ENCODE measurements at regions not wholly inside any gene's neighbourhood (a gene's known extent, or its start where the extent isn't known, plus 50 kb on each side); places are given as distances from the start of the nearest gene placed in this dataset.

DNA sequence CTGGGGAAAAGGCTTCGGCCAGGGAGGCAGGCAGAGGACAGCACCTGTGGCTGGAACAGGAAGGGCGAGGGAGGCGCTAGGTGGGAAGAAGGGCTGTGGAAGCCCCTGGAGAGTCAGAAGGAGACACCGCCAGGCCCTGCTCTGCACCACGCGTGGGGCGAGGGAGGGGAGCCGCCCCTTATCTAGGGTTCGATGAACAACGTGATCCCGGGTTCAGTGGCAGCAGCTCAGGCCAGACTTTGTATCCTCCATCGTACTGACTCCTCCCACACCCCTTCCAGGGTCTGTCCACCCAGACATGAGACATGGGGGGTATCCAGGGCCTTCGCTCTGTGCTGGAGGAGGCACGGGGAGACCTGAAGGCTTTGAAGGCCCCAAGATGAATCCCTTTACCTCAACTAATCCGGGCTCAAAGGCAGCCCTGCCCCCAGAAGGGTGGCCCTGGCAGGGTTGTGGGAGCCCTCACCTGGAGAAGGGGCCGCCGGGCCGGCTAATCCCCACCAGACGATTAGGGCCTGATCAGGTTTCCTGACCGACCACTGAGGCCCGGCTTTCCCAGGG is 110.8 kb downstream of the PDGFA start:
- TF ChIP-seq, protein P1, sequence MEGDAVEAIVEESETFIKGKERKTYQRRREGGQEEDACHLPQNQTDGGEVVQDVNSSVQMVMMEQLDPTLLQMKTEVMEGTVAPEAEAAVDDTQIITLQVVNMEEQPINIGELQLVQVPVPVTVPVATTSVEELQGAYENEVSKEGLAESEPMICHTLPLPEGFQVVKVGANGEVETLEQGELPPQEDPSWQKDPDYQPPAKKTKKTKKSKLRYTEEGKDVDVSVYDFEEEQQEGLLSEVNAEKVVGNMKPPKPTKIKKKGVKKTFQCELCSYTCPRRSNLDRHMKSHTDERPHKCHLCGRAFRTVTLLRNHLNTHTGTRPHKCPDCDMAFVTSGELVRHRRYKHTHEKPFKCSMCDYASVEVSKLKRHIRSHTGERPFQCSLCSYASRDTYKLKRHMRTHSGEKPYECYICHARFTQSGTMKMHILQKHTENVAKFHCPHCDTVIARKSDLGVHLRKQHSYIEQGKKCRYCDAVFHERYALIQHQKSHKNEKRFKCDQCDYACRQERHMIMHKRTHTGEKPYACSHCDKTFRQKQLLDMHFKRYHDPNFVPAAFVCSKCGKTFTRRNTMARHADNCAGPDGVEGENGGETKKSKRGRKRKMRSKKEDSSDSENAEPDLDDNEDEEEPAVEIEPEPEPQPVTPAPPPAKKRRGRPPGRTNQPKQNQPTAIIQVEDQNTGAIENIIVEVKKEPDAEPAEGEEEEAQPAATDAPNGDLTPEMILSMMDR (IDR thresholded peaks at IDR 0.05): no peak
- TF ChIP-seq EP300 (IDR thresholded peaks at IDR 0.05) (no peak), POLR2A (IDR thresholded peaks at IDR 0.05) (no peak)
